Urinary bladder (tissue), 3 donors: ENCODE measurements at regions not wholly inside any gene's neighbourhood (a gene's known extent, or its start where the extent isn't known, plus 50 kb on each side); places are given as distances from the start of the nearest gene placed in this dataset.

Source experiments
- DNase-seq: peaks from one replicate; pipeline ENCODE4 v3.0.0-alpha.2; 2015; ENCODE audit errors: extremely low spot score
- H3K27ac ChIP-seq: one replicate; pipeline ENCODE4 v1.5.1; 2013; ENCODE audit warnings: low read depth, mild to moderate bottlenecking, moderate library complexity
- H3K36me3 ChIP-seq: one replicate; pipeline ENCODE4 v1.6.1; 2013; ENCODE audit warnings: mild to moderate bottlenecking, moderate library complexity; ENCODE audit not compliant: insufficient read depth
- H3K4me1 ChIP-seq: one replicate; pipeline ENCODE4 v1.6.1; 2013; ENCODE audit warnings: mild to moderate bottlenecking, moderate library complexity; ENCODE audit not compliant: insufficient read depth
- H3K4me3 ChIP-seq: one replicate; pipeline ENCODE4 v1.5.1; 2013; ENCODE audit warnings: low read depth, low read length
- WGBS: extraction: QIAGEN DNeasy Blood & Tissue Kit; methylation state at CpG from one replicate; pipeline ENCODE4 v1.1.7; 2013; 5-methylcytosine and 5-hydroxymethylcytosine counted together
- donor health status: healthy with polysubstance abuse.
- donor health status: healthy.

DNA sequence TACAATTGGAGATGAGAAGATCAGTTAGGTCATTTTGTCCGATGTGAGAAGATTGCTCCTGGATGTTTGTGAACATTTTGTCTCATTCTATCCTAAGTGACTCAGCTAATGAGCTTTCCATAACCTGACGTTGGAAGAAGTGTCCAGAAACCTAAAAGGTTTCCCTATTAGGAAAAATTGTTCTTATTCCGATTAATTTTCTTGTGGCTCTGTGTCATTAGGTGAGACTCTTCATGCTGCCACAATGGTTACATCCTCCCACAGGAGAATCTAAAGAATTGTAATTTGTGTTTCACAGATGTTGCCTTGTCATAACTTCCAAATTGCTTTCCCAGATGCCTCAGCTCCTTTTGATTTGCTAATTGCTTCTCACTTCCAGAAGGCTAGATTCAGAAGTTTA lies 261.0 kb upstream of the APCDD1 start:
- no peak overlapping the region for H3K4me3 ChIP-seq
- WGBS: 90% methylated on average over 3 of the region's 3 CpGs
- DNase-seq: no peak
- no peaks in the 10 kb centered on the region for H3K36me3 ChIP-seq
- no peaks in the 10 kb centered on the region for H3K4me1 ChIP-seq
- H3K27ac ChIP-seq: no peak overlapping the region

GRCh38 chr18:10194592-10194991 lies 259.8 kb upstream of the APCDD1 start:
- no peaks in the 10 kb centered on the region for H3K36me3 ChIP-seq
- H3K4me3 ChIP-seq: no peak overlapping the region
- no peak for DNase-seq
- WGBS: 63% methylated on average over 4 of the region's 4 CpGs
- no peaks in the 10 kb centered on the region for H3K4me1 ChIP-seq
- no peak overlapping the region for H3K27ac ChIP-seq

DNA sequence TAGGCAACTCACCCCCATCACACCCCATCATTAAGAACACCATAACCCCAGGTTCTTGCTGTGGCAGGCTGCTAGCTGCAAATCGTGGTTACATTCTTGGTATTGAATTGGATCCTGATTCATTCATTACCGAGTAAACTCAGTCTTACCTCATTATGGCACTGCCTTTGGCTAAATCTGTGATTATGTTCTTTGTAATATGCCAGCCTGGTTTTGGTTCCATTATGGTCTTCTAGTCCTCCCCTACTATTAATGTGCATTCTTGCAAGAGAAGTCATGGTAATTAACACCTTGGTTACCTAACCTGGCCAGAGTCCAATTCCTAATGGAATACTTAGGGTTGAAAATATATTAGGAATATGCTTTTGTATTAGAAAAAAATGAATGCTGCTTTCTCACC lies 258.9 kb upstream of the APCDD1 start:
- 94% methylated on average over 2 of the region's 2 CpGs for WGBS
- no peak overlapping the region for H3K27ac ChIP-seq
- H3K4me1 ChIP-seq: no peaks in the 10 kb centered on the region
- H3K4me3 ChIP-seq: no peak overlapping the region
- no peak for DNase-seq
- H3K36me3 ChIP-seq: no peaks in the 10 kb centered on the region

GRCh38 chr18:10197097-10197496 lies 257.3 kb upstream of the APCDD1 start:
- DNase-seq: no peak

GRCh38 chr18:10201226-10201625 lies 253.2 kb upstream of the APCDD1 start:
- no peaks in the 10 kb centered on the region for H3K36me3 ChIP-seq
- H3K4me1 ChIP-seq: no peaks in the 10 kb centered on the region
- DNase-seq: no peak
- no peak overlapping the region for H3K27ac ChIP-seq
- H3K4me3 ChIP-seq: no peak overlapping the region
- 81% methylated on average over 5 of the region's 5 CpGs for WGBS

More at GRCh38 chr18:10197097-10197496, 257.3 kb upstream of the APCDD1 start:
- Histone ChIP-seq H3K4me1 (no peaks in the 10 kb centered on the region), H3K36me3 (no peaks in the 10 kb centered on the region), H3K4me3 (no peak overlapping the region), H3K27ac (no peak overlapping the region)
- 81% methylated on average over 12 of the region's 12 CpGs for WGBS

GRCh38 chr18:10201659-10202058 lies 252.8 kb upstream of the APCDD1 start:
- DNase-seq: no peak
- Histone ChIP-seq H3K4me3 (no peak overlapping the region), H3K36me3 (no peaks in the 10 kb centered on the region), H3K27ac (no peak overlapping the region), H3K4me1 (no peaks in the 10 kb centered on the region)
- WGBS: 81% methylated on average over 2 of the region's 2 CpGs

- Histone ChIP-seq H3K36me3 (no peaks in the 10 kb centered on the region), H3K4me1 (no peaks in the 10 kb centered on the region), H3K27ac (no peak overlapping the region), H3K4me3 (no peak overlapping the region)
- DNase-seq: no peak
- WGBS: 73% methylated on average over 7 of the region's 7 CpGs
Measured at GRCh38 chr18:10202845-10203321, 251.6 kb upstream of the APCDD1 start.

DNA sequence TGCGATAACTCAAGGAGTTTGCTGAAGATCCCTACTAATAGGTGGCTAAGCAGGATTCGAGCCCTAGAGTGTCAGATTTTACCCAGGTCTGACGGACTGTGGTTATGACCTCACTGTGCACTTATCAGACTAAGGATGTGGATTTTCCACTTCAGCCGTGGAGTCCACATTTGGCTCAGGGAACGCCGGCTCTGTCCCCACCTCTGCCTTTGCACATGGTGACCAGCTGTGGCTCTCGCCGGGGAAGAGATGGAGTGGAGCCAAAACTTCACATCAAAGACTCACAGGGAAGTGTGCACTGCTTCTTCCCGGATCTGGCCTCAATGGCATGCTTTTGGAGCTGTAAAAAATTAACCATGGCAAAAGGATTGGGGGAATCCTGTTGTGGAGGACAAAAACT lies 249.3 kb upstream of the APCDD1 start:
- Histone ChIP-seq H3K4me3 (no peak overlapping the region), H3K36me3 (no peaks in the 10 kb centered on the region), H3K4me1 (peaks cover 1% of the 10 kb centered on the region), H3K27ac (no peak overlapping the region)
- DNase-seq: no peak
- WGBS: 61% methylated on average over 9 of the region's 9 CpGs

- Histone ChIP-seq H3K36me3 (no peaks in the 10 kb centered on the region), H3K27ac (no peak overlapping the region), H3K4me1 (peaks cover 1% of the 10 kb centered on the region), H3K4me3 (no peak overlapping the region)
- DNase-seq: no peak
- WGBS: 14% methylated on average over 3 of the region's 3 CpGs
Measured at GRCh38 chr18:10207682-10208345, 246.6 kb upstream of the APCDD1 start.

- WGBS: 96% methylated on average over 8 of the region's 8 CpGs
- no peak overlapping the region for H3K27ac ChIP-seq
- H3K4me1 ChIP-seq: peaks cover 1% of the 10 kb centered on the region
- no peak overlapping the region for H3K4me3 ChIP-seq
- no peaks in the 10 kb centered on the region for H3K36me3 ChIP-seq
- DNase-seq: no peak
Measured at GRCh38 chr18:10209302-10209701, 245.1 kb upstream of the APCDD1 start.

DNA sequence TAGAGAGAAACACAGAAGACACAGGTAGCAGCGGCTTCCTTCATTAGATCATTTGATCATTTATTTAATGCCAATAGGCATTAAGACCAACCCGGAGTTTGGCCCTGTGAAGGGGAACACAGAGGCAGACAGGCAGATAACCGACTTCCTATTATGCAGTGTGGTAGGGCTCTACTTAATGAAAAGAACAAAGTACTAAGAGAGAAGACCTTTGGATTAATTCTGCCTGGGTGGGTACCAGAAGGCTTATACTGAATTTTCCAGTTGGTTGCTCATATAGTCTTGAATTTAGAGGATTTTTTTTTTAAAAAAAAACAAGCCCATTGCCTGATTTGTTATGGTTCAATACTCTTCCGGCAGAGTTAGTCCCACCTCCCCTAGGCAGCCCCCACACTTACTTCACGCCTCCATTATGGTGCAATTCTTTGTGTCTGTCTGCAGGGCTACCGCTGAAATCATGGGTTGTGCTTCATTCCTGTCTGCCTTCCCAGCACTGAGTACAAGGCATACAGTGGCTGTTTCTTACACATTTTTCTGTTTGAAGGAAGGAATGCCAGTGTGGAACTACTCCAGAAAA lies 244.3 kb upstream of the APCDD1 start:
- no peaks in the 10 kb centered on the region for H3K36me3 ChIP-seq
- no peak overlapping the region for H3K4me3 ChIP-seq
- peaks cover 1% of the 10 kb centered on the region for H3K4me1 ChIP-seq
- WGBS: 94% methylated on average over 6 of the region's 6 CpGs
- no peak for DNase-seq
- no peak overlapping the region for H3K27ac ChIP-seq

GRCh38 chr18:10213526-10213925 lies 240.9 kb upstream of the APCDD1 start:
- Histone ChIP-seq H3K36me3 (no peaks in the 10 kb centered on the region), H3K4me3 (no peak overlapping the region), H3K27ac (peak overlapping the region; percentile 34), H3K4me1 (peaks cover 1% of the 10 kb centered on the region)
- DNase-seq: no peak
- WGBS: 57% methylated on average over 3 of the region's 3 CpGs

GRCh38 chr18:10215446-10215845 lies 239.0 kb upstream of the APCDD1 start:
- H3K36me3 ChIP-seq: no peaks in the 10 kb centered on the region
- WGBS: 90% methylated on average over 6 of the region's 6 CpGs
- no peak overlapping the region for H3K4me3 ChIP-seq
- DNase-seq: no peak
- H3K4me1 ChIP-seq: no peaks in the 10 kb centered on the region
- H3K27ac ChIP-seq: no peak overlapping the region

DNA sequence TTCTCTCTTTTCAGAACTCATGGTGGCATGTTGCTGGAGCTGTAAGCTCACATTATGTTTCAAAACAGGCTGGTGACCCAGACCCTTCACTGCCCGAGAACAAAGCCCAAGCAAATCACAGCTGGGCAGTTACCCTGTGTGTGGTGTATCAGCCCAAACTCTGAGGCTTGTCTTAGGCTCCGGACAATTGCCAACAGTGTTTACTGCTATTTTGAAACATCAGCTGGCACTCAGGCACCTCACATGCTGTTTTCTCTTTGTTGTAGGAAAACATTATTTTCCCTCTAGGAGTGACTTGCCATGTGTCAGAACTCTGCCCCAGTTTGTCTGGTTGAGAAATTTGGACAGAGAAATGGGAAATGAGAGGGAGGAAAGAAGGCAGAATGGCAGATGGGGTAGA lies 237.6 kb upstream of the APCDD1 start:
- H3K36me3 ChIP-seq: no peaks in the 10 kb centered on the region
- DNase-seq: no peak
- WGBS: 82% methylated on average over 2 of the region's 2 CpGs

More for the DNA sequence above, 237.6 kb upstream of the APCDD1 start:
- Histone ChIP-seq H3K27ac (no peak overlapping the region), H3K4me3 (no peak overlapping the region), H3K4me1 (no peaks in the 10 kb centered on the region)
